NCI-H1694 treated with DMSO at 0.1 percent for 48 hours (cell line): ENCODE measurements at regions not wholly inside any gene's neighbourhood (a gene's known extent, or its start where the extent isn't known, plus 50 kb on each side); places are given as distances from the start of the nearest gene placed in this dataset.
"Not testable (repeated sequence)": the region's sequence is repeated elsewhere in the genome, so short reads cannot be mapped to it uniquely, and the experiment has no call there.

Experiments
- DNase-seq: peaks from one replicate; lab custom pipeline; 2025; lab: John Stamatoyannopoulos, UW

GRCh38 chr6:121876721-121877120 lies 441.3 kb downstream of the GJA1 start:
- no peak for DNase-seq

- DNase-seq, result no peak
Observed at GRCh38 chr6:121879149-121879548, 443.7 kb downstream of the GJA1 start.

GRCh38 chr6:121880831-121881230 lies 445.4 kb downstream of the GJA1 start:
- DNase-seq, result no peak

- no peak for DNase-seq
Observed at GRCh38 chr6:121881974-121882667, 446.7 kb downstream of the GJA1 start.

GRCh38 chr6:121884091-121884490 lies 448.6 kb downstream of the GJA1 start:
- DNase-seq, result no peak

GRCh38 chr6:121884620-121885019 lies 449.2 kb downstream of the GJA1 start:
- no peak for DNase-seq

GRCh38 chr6:121885399-121886152 lies 450.1 kb downstream of the GJA1 start:
- no peak for DNase-seq

GRCh38 chr6:121886223-121886830 lies 450.9 kb downstream of the GJA1 start:
- no peak for DNase-seq

- no peak for DNase-seq
Observed at GRCh38 chr6:121887724-121888123, 452.3 kb downstream of the GJA1 start.

- no peak for DNase-seq
Observed at GRCh38 chr6:121890307-121890910, 455.0 kb downstream of the GJA1 start.

- not testable (repeated sequence) for DNase-seq
Observed at GRCh38 chr6:121895731-121896130, 460.3 kb downstream of the GJA1 start.

- no peak for DNase-seq
Observed at GRCh38 chr6:121896363-121896762, 460.9 kb downstream of the GJA1 start.

GRCh38 chr6:121896771-121897170 lies 461.3 kb downstream of the GJA1 start:
- no peak for DNase-seq

GRCh38 chr6:121897337-121897760 lies 461.9 kb downstream of the GJA1 start:
- no peak for DNase-seq

- no peak for DNase-seq
Observed at GRCh38 chr6:121901432-121901831, 466.0 kb downstream of the GJA1 start.

GRCh38 chr6:121904559-121904958 lies 469.1 kb downstream of the GJA1 start:
- DNase-seq, result no peak

GRCh38 chr6:121912905-121913304 lies 477.5 kb downstream of the GJA1 start:
- no peak for DNase-seq

- DNase-seq, result no peak
Observed at GRCh38 chr6:121917263-121917829, 481.9 kb downstream of the GJA1 start.

GRCh38 chr6:121917834-121918559 lies 481.5 kb upstream of the HSF2 start:
- DNase-seq, result no peak

GRCh38 chr6:121920616-121921015 lies 478.8 kb upstream of the HSF2 start:
- DNase-seq, result no peak

- no peak for DNase-seq
Observed at GRCh38 chr6:121925024-121925423, 474.4 kb upstream of the HSF2 start.
